ENCODE measurements at regions not wholly inside any gene's neighbourhood (a gene's known extent, or its start where the extent isn't known, plus 50 kb on each side); places are given as distances from the start of the nearest gene placed in this dataset.

- TF ChIP-seq CTCF (IDR thresholded peaks at IDR 0.05) (peak; percentile 21; the same call in 1 of the 2 replicates), POLR2AphosphoS5 (IDR thresholded peaks at IDR 0.05; ENCODE audit: low read depth, low read length) (no peak), REST (IDR thresholded peaks at IDR 0.05; ENCODE audit: insufficient read depth in 1 of 2, low read depth in 2 of 2, low read length in 1 of 2) (no peak)
Measured at GRCh38 chr14:22163051-22163450, 426.0 kb downstream of the DAD1 start.
